ENCODE measurements at regions not wholly inside any gene's neighbourhood (a gene's known extent, or its start where the extent isn't known, plus 50 kb on each side); places are given as distances from the start of the nearest gene placed in this dataset.
"Not testable (repeated sequence)": the region's sequence is repeated elsewhere in the genome, so short reads cannot be mapped to it uniquely, and the experiment has no call there.

DNA sequence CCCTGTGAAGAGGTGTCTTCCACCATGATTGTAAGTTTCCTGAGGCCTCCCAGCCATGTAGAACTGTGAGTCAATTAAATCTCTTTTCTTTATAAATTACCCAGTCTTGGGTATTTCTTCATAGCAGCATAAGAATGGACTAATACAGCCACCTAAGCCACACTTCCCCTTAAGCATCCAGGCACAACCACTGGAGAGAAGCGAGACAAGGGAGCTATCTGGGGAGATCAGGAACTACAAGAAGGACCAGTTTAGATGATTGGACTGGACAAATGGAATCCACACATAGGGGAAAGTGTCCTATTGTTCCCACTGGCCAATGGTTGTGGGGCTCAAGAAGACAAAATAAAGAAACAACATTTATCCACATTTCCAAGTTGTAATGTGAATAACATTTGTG, 112.1 kb downstream of the LHX2 start:
- TF ChIP-seq, protein P1, sequence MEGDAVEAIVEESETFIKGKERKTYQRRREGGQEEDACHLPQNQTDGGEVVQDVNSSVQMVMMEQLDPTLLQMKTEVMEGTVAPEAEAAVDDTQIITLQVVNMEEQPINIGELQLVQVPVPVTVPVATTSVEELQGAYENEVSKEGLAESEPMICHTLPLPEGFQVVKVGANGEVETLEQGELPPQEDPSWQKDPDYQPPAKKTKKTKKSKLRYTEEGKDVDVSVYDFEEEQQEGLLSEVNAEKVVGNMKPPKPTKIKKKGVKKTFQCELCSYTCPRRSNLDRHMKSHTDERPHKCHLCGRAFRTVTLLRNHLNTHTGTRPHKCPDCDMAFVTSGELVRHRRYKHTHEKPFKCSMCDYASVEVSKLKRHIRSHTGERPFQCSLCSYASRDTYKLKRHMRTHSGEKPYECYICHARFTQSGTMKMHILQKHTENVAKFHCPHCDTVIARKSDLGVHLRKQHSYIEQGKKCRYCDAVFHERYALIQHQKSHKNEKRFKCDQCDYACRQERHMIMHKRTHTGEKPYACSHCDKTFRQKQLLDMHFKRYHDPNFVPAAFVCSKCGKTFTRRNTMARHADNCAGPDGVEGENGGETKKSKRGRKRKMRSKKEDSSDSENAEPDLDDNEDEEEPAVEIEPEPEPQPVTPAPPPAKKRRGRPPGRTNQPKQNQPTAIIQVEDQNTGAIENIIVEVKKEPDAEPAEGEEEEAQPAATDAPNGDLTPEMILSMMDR (IDR thresholded peaks at IDR 0.05; ENCODE audit: insufficient read depth, low read length, poor library complexity, severe bottlenecking), result not testable (repeated sequence)
- TF ChIP-seq EZH2phosphoT487 (conservative IDR thresholded peaks at IDR 0.05; ENCODE audit: low read length), result not testable (repeated sequence)

Data from SU-DHL-6 (cell line).